ENCODE measurements at regions not wholly inside any gene's neighbourhood (a gene's known extent, or its start where the extent isn't known, plus 50 kb on each side); places are given as distances from the start of the nearest gene placed in this dataset.

GRCh38 chr1:168792592-168793125, 63.7 kb upstream of the DPT start:
- FAIRE-seq (no peak), DNase-seq (ENCODE audit: insufficient read length, low spot score) (no peak)
- TF ChIP-seq CTCF (IDR thresholded peaks at IDR 0.05; ENCODE audit: insufficient read depth, missing control alignments) = no peak

GRCh38 chr1:168794057-168794456, 65.1 kb upstream of the DPT start:
- no peak for FAIRE-seq
- no peak for TF ChIP-seq CTCF (IDR thresholded peaks at IDR 0.05; ENCODE audit: insufficient read depth, missing control alignments)
- DNase-seq (ENCODE audit: insufficient read length, low spot score) = no peak

GRCh38 chr1:168795681-168796080, 66.7 kb upstream of the DPT start:
- no peak for TF ChIP-seq CTCF (IDR thresholded peaks at IDR 0.05; ENCODE audit: insufficient read depth, missing control alignments)
- peak; percentile 60 for FAIRE-seq
- DNase-seq (ENCODE audit: insufficient read length, low spot score) = no peak

- TF ChIP-seq CTCF (IDR thresholded peaks at IDR 0.05; ENCODE audit: insufficient read depth, missing control alignments) = no peak
- FAIRE-seq (no peak), DNase-seq (ENCODE audit: insufficient read length, low spot score) (no peak)
Observed at GRCh38 chr1:168799927-168800605, 71.1 kb upstream of the DPT start.

- FAIRE-seq = no peak
- TF ChIP-seq CTCF (IDR thresholded peaks at IDR 0.05; ENCODE audit: insufficient read depth, missing control alignments) = no peak
- DNase-seq (ENCODE audit: insufficient read length, low spot score) = no peak
Observed at GRCh38 chr1:168801032-168801745, 72.2 kb upstream of the DPT start.

- FAIRE-seq (no peak), DNase-seq (ENCODE audit: insufficient read length, low spot score) (no peak)
- TF ChIP-seq CTCF (IDR thresholded peaks at IDR 0.05; ENCODE audit: insufficient read depth, missing control alignments) = no peak
Observed at GRCh38 chr1:168803806-168804510, 75.0 kb upstream of the DPT start.
